Tibial nerve (tissue), 4 donors: ENCODE measurements at regions not wholly inside any gene's neighbourhood (a gene's known extent, or its start where the extent isn't known, plus 50 kb on each side); places are given as distances from the start of the nearest gene placed in this dataset.

Experiments
- EP300 ChIP-seq, 2 donors: sonication (generic); formaldehyde crosslinking; IDR thresholded peaks; one replicate each; pipeline ENCODE4 v1.6.1; 2017; ENCODE audit warnings: antibody characterized with exemption in 2 of 2, mild to moderate bottlenecking in 1 of 2
- POLR2A ChIP-seq, 2 donors: fragments of 450-650 bp; IDR thresholded peaks; one replicate each; pipeline ENCODE4 v1.6.1; 2017; ENCODE audit warnings: antibody characterized with exemption in 2 of 2, mild to moderate bottlenecking in 2 of 2, moderate library complexity in 2 of 2
- TF ChIP-seq, protein P1 (sequence below), 5 experiments: fragments of 200-600 bp in 3 of 5; fragments of 450-650 bp in 2 of 5; sonication (generic) in 3 of 5; IDR thresholded peaks; one replicate each; pipeline ENCODE4 v1.5.1; 2016 to 2019; ENCODE audit warnings: antibody characterized with exemption in 5 of 5, mild to moderate bottlenecking in 3 of 5, moderate library complexity in 2 of 5

DNA sequence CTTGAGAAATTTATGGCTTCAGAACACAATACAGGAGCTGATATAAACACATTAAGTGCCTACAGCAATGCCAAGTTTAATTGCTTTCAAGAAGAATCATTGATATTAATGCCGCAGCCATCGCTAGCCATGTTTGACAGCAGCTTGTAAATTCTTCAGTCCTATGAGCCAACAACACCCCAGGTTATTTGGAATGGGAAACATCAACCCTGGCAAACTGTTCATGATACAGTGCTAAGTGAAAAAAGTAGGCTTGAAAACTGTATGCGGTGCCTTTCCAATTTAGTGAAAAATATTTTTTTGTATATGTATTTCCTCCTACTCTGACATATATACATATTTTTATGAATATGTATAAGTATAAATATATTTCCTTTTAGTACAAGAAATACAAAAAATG lies 142.6 kb downstream of the CSNK2A3 start:
- TF ChIP-seq, protein P1, sequence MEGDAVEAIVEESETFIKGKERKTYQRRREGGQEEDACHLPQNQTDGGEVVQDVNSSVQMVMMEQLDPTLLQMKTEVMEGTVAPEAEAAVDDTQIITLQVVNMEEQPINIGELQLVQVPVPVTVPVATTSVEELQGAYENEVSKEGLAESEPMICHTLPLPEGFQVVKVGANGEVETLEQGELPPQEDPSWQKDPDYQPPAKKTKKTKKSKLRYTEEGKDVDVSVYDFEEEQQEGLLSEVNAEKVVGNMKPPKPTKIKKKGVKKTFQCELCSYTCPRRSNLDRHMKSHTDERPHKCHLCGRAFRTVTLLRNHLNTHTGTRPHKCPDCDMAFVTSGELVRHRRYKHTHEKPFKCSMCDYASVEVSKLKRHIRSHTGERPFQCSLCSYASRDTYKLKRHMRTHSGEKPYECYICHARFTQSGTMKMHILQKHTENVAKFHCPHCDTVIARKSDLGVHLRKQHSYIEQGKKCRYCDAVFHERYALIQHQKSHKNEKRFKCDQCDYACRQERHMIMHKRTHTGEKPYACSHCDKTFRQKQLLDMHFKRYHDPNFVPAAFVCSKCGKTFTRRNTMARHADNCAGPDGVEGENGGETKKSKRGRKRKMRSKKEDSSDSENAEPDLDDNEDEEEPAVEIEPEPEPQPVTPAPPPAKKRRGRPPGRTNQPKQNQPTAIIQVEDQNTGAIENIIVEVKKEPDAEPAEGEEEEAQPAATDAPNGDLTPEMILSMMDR (IDR thresholded peaks at IDR 0.05), result no peak
- TF ChIP-seq POLR2A (IDR thresholded peaks at IDR 0.05), result no peak
- no peak for TF ChIP-seq EP300 (IDR thresholded peaks at IDR 0.05)
